Coronary artery (tissue), 2 donors: ENCODE measurements at regions not wholly inside any gene's neighbourhood (a gene's known extent, or its start where the extent isn't known, plus 50 kb on each side); places are given as distances from the start of the nearest gene placed in this dataset.
"Not testable (repeated sequence)": the region's sequence is repeated elsewhere in the genome, so short reads cannot be mapped to it uniquely, and the experiment has no call there.

ENCODE experiments used
- DNase-seq: peaks from one replicate; pipeline ENCODE4 v3.0.0-alpha.2; 2017; ENCODE audit warnings: low spot score
- H3K27ac ChIP-seq, 2 donors: fragments of 200-600 bp; sonication (generic); one replicate each; pipeline ENCODE4 v1.5.1; 2016 to 2019
- H3K4me3 ChIP-seq: fragments of 200-600 bp; sonication (generic); 2 replicates; pipeline ENCODE4 v1.5.1; 2016; ENCODE audit warnings: mild to moderate bottlenecking, moderate library complexity
- TF ChIP-seq, protein P1 (sequence below): fragments of 200-600 bp; sonication (generic); IDR thresholded peaks from one replicate; pipeline ENCODE4 v1.5.1; 2019; ENCODE audit warnings: antibody characterized with exemption

DNA sequence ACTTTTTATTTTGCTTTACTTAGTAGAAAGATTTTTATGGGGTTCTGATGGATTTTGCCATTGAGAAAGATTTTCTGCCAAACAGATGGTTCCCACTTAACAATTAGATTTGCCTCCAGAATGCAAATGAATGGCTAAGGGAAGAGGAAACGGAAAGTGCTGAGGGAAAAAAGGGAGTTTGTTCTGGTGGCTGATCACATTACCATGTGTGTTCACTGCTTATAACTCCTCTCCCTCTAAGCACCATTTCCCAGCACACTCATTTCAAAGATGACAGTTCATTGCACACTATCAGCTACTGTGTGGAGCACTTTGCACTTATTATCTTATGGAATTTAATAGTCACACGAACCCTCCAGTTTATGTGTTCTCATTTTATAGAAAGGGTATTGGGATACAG lies 68.0 kb upstream of the GRID2 start:
- Histone ChIP-seq H3K27ac (no peak overlapping the region), H3K4me3 (no peak overlapping the region)
- no peak for DNase-seq
- TF ChIP-seq, protein P1, sequence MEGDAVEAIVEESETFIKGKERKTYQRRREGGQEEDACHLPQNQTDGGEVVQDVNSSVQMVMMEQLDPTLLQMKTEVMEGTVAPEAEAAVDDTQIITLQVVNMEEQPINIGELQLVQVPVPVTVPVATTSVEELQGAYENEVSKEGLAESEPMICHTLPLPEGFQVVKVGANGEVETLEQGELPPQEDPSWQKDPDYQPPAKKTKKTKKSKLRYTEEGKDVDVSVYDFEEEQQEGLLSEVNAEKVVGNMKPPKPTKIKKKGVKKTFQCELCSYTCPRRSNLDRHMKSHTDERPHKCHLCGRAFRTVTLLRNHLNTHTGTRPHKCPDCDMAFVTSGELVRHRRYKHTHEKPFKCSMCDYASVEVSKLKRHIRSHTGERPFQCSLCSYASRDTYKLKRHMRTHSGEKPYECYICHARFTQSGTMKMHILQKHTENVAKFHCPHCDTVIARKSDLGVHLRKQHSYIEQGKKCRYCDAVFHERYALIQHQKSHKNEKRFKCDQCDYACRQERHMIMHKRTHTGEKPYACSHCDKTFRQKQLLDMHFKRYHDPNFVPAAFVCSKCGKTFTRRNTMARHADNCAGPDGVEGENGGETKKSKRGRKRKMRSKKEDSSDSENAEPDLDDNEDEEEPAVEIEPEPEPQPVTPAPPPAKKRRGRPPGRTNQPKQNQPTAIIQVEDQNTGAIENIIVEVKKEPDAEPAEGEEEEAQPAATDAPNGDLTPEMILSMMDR, result no peak

DNA sequence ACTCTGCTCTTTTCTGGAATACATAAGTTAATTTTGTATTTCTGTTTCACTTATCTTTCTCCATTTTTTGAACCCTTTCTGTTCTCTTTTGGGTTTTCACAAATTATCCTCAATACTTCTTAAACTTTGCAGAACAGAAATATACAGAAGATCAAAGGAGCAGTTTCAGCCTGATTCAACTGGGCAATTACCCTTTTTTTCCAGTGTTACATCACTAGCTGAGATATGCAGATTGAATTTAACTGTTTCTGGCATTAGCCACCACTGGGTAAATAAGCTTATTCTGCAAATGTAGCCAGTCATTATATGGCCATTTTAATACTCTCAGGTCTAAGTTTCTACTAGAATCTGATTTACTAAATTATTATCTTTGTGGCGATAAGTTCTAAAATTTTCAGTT lies 66.9 kb upstream of the GRID2 start:
- DNase-seq, result no peak
- TF ChIP-seq, protein P1, result no peak
- H3K4me3 ChIP-seq, result no peak overlapping the region
- no peak overlapping the region for H3K27ac ChIP-seq

DNA sequence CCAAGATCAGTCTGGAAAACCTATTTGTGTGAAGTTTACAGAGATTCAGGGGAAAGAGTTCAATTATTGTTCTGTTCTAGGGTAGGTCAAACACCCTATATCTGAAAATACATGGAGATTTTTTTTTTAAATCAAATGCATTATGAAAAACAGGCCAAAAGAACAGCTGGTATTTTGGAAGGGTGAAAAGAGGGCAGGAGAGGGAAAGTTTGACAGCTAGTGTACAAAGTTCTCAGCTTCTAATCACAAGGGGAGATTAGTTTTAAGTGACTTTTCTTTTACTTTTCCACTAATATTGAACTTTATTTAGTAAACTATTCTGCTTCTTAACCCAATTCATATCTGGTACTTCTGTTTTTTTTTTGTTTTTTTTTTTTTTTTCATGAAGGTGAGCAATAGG lies 66.2 kb upstream of the GRID2 start:
- DNase-seq, result no peak
- Histone ChIP-seq H3K4me3 (no peak overlapping the region), H3K27ac (no peak overlapping the region)
- TF ChIP-seq, protein P1, result no peak

DNA sequence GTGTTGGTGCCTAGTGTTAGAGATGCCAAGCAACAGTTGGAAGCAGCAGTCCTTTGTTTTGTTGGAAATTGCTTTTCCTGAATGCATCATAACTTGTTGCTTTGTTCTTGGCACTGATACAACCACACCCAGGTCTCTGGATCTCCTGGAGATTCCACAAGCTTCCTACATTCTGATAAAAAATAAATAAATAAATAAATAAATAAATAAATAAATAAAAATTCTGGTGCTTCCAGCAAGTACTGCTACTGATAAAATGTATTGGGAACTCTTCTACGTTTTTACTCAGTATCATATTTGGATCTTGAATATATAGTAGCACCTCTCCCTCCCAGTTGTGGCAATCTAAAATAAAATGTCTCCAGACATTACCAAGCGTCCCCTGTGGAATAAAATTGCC lies 62.7 kb upstream of the GRID2 start:
- H3K27ac ChIP-seq, result no peak overlapping the region
- TF ChIP-seq, protein P1, result no peak
- no peak for DNase-seq
- no peak overlapping the region for H3K4me3 ChIP-seq

DNA sequence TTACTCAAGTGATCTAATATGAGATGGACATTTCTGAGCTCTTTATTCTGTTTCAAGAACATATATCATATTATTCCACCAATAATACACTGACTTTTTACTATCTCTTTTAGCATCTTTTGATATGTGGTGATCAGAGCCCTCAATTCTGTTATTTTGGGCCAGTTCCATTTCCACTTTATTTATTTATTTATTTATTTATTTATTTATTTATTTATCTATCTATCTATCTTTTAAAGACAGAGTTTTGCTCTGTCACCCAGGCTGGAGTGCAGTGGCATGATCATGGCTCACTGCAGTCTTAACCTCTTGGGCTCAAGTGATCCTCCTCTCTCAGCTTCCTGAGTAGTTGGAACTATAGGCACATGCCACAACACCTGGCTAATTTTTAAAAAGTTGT lies 57.4 kb upstream of the GRID2 start:
- Histone ChIP-seq H3K4me3 (no peak overlapping the region), H3K27ac (no peak overlapping the region)
- TF ChIP-seq, protein P1, result no peak
- no peak for DNase-seq

DNA sequence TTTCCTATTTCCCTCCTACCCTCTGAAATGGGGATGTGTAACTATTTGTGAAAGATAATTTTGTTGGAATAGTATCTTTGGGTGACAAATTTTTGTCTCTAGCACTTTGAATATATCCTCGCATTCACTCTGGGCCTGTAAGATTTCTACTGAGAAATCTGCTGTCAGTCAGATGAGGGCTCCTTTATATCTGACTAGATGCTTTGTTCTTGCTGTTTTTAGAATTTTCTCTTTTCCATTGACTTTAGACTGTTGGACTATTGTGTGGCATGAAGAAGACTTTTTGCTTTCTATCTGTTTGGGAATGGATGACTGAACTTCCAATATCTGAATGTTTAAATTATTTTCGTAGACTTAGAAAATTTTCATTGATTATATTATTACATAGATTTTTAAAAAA lies 54.2 kb upstream of the GRID2 start:
- TF ChIP-seq, protein P1, result no peak
- H3K27ac ChIP-seq, result no peak overlapping the region
- no peak overlapping the region for H3K4me3 ChIP-seq
- no peak for DNase-seq

DNA sequence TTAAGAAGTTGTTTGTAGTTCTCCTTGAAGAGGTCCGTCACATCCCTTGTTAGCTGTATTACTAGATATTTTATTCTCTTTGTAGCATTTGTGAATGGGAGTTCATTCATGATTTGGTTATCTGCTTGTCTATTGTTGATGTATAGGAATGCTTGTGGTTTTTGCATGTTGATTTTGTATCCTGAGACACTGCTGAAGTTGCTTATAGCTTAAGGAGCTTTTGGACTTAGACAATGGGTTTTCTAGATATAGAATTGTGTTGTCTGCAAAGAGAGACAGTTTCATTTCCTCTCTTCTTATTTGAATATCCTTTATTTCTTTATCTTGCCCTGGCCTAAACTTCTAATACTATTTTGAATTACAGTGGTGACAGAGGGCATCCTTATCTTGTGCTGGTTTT lies 52.1 kb upstream of the GRID2 start:
- DNase-seq, result no peak
- TF ChIP-seq, protein P1, result no peak
- Histone ChIP-seq H3K4me3 (no peak overlapping the region), H3K27ac (no peak overlapping the region)

DNA sequence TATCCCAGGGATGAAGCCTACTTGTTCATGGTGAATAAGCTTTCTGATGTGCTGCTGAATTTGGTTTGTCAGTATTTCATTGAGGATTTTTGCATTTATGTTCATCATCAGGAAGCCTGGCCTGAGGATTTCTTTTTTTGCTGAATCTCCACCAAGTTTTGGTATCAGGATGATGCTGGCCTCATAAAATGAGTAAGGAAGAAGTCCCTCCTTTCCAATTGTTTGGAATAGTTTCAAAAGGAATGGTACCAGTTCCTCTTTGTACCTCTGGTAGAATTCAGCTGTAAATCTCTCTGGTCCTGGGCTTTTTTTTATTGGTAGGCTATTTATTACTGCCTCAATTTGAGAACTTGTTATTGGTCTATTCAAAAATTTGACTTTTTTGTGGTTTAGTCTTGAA lies 51.4 kb upstream of the GRID2 start:
- H3K4me3 ChIP-seq, H3K27ac ChIP-seq, DNase-seq: not testable (repeated sequence)
